NCI-H187 (cell line): ENCODE measurements at regions not wholly inside any gene's neighbourhood (a gene's known extent, or its start where the extent isn't known, plus 50 kb on each side); places are given as distances from the start of the nearest gene placed in this dataset.

Experiments used
- DNase-seq, 2 experiments: peaks; one replicate each; lab custom pipeline; 2025; lab: John Stamatoyannopoulos, UW

DNA sequence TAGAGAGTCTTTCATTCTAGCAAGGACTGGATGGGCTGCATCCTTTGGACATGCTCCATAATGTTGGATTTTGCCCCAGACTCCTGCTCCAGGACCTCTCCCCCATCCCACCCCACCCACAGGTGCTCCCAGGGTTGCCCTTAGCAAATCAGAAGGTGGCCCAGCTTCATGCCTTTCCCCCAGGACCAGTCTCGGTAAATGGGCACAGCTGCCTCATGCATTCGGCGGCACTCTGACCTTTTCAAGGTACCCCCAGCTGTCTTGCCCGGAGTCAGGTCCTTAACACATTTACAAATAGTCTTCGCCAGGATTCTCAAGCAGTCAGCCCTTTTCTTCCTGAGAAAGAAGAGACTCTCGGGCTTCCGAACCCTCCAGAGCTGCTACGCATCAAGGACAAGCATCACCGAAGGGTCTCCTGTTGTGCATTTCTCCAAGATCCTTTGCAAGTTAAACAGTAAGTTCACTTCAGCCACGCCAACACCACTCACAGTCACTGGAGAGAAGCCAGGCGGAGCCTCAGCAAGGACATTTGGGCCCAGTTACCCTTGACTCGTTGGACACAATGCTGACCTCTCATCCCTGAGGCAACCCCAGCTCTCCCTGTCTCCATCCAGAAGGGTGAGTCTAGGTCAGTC is 287.8 kb downstream of the FAM43A start:
- no peak for DNase-seq

DNA sequence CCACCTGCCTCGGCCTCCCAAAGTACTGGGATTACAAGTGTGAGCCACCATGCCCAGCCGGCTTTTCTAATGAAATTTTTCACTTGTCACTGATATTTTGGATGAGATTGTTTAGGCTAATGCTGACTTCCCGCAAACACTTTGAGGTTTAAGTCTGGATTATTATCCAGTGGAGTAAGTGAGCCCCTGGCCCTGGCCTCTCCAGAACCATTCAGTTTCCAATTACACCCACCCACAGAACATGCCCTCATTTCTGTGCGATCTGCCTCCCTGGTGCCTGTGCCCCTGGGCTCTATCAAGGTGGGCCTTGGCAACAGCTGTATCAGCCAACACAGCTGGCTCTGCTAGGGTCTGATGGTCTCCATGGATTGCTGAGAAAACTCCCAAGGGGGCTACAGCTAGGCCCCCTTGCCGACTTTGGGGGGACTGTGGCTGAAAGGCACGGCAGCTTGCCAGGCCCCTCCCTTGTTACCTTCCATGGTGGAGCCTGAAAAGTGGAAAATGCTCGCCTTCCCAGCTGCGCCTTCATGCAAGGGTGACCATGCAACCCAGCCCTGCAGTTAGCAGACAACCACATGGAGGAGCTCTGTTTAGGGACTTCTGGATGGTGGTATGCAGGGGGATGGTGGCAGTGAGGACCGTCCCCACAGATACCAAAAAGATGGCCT is 288.9 kb downstream of the FAM43A start:
- no peak for DNase-seq

DNA sequence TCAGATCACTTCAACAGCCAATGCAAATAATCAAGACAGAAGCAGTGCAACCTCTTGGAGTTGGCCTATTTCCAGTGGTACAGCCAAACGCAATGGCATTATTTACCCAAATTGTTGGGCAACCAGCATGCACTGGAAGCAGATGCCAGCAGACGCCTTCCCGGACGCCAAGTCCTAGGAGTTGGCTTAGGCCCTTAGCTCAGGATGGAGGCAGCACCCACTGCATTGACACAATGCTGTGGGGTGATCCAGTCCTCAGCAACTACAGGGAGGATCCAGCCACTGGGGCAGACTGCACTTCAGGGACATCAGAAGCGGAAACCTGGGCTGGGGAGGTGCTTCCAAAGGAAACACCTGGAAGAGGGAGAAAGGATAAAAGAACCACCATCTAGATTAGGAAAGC is 290.4 kb downstream of the FAM43A start:
- no peak for DNase-seq

DNA sequence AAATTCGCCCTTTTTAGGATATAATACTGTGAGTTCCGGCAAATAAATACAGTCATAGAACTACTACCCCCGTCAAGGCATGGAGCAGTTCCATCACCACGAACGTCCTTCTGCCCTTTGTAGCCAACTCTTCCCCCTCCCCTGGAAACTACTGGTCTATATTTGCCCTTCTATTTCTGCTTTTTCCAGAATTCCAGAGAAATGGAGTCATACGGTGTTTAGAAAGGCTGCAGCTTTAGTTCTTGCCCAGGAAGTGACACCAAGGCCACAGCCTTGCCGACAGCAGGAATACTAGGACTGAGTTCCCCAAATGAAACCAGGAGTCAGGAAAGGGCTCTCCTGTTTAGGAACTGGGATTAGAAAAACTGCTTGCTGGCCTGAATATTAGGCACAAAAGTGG is 291.2 kb downstream of the FAM43A start:
- no peak for DNase-seq

DNA sequence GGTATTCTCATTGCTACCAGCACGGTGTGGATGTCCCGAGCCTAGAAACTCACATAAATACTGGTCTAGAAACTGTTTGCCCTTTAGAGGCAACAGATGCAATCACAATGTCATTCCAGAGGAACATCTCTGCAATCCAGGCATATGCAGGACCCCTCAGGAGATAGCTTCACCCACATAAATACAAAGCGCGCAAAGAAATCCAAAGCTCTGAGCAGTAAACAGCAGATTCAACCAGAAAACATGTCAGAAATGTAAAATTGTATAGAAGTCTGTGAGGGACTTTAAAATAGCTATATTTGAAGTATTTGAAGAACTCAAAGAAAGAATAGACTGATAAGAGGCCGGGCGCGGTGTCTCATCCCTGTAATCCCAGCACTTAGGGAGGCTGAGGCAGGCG is 291.7 kb downstream of the FAM43A start:
- no peak for DNase-seq

DNA sequence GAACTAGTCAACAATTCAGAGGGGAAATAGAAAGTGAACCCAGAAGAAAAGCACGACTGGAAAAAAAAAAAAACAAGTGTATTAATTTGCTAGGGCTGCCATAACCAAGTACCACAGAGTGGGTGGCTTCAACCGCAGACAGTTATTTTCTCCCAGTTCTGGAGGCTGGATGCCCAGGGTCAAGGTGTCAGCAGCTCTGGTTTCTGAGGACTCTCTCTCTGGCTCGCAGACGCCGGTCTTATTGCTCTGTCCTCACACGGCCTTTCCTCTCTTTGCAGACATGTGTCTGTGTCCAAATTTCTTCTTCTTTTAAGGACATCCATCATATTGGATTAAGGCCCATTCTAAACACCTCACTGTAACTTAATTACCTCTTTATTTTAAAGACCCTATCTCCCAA is 291.8 kb downstream of the XXYLT1 start:
- DNase-seq: no peak

DNA sequence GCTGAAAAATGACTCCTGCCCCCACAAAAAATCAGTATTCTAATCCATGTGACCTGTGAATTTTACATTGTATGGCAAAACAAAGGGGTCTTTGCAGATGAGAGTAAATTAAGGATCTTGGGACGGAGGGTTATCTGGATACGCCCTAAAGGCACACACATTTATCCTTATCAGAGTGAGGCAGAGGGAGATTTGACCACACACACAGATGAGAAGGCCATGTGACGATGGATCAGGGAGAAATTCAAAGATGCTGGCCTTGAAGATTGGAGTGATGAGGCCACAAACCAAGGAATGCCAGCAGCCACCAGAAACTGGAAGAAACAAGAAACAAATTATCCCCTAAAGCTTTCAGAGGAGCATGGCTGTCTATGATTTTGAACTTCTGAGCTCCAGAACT is 288.5 kb downstream of the XXYLT1 start:
- DNase-seq: no peak

DNA sequence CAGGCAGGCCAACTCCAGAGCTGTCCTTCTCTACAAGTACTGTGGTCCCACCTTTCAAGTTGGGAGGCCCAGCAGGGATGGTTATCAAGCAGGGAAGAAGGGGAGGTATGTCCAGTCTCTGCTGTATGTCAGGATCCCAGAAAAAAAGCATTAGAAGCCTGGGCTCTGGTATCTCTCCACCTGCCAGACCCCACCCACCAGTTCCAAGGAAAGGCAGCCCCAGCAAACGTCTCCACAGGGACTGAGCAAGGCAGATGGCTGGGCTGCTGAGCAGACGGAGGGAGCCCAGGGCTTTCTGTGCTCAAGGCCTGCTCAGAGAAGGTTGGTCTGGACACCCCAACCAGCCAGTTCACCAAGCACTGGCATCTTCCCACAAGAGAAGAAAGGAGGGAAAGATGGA is 287.8 kb downstream of the XXYLT1 start:
- no peak for DNase-seq

DNA sequence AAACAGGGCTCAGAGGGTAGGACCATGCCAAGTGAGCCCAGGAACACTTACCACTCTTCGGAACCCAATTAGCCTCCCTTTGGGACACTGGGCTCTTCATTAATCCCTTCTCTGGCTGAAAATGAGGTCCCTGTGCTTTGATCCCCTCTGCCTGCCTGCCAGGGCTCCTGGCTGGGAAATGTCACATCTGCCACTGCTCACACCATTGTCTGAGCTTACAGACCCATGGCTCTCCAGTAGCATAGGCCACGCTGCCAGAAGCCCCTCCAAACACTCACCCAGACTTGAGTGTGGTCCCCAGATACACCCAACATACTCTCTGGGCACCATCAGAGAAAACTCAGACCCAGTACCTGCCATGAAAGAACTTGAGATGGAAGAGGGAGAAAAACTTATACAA is 287.3 kb downstream of the XXYLT1 start:
- DNase-seq: no peak

DNA sequence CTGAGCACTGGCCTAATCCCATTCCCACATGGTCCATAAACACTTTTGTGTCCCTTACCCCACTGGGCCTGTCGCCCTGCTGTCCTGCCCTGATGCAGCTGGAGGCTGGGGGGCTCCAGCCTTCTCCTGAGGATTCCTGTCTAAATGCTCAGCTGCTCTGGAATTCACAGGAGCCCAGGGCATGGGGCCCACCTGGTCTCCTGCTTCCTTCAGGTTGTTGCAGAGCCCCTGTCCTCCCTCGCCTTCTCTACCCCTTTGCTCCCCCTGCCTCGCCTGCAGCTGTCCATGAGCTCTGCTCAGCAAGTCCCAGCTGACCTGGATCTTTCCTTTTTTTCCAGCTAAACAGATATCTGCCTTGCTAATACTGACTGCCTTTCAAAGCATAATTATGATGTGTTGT is 286.9 kb downstream of the XXYLT1 start:
- no peak for DNase-seq

DNA sequence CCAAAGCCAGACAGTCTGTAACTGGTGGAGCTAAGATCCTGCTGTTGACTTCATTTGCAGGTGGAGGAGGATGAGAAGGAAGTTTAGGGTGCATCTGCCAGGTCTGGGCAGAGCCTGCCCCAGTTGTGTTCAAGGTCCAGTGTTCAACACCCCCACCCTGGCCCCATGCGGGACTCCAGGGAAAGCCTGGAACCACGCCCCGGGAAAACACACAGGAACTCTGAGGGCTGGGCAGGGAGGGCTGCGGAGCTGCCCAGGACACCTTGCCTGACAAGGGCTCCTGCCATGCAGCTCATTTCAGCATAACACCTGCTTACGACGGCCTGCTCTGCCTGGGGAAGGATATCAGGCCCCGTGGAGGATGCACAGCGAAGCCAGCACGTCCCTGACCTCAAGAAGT is 286.3 kb downstream of the XXYLT1 start:
- DNase-seq: no peak

DNA sequence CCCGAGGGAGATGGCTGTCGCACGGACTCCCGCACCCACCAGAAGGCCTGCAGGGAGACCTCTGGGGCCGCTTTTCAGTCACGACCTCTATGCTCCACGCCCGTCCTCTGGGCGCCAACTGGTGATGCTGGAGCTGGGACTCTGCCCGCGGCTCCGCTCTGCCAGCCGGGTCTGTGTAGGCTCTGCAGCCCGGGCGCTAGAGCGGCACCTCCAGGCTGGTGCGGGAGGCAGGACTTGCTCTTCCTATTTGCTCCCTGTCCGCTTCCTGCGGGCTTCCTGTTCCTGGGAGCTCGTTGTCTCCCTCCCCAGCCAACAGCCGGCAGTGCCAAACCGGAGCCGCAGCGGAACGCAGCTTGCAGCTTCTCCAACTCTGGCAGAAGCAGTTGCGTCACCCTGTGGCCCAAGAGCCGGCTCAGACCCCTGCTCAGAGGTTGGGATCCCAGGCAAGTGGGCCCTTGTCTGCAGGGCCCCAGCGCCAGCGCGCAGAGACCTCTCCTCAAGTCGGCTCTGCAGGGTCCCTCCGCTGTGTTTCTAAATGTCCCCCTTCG is 285.9 kb downstream of the XXYLT1 start:
- DNase-seq: no peak

DNA sequence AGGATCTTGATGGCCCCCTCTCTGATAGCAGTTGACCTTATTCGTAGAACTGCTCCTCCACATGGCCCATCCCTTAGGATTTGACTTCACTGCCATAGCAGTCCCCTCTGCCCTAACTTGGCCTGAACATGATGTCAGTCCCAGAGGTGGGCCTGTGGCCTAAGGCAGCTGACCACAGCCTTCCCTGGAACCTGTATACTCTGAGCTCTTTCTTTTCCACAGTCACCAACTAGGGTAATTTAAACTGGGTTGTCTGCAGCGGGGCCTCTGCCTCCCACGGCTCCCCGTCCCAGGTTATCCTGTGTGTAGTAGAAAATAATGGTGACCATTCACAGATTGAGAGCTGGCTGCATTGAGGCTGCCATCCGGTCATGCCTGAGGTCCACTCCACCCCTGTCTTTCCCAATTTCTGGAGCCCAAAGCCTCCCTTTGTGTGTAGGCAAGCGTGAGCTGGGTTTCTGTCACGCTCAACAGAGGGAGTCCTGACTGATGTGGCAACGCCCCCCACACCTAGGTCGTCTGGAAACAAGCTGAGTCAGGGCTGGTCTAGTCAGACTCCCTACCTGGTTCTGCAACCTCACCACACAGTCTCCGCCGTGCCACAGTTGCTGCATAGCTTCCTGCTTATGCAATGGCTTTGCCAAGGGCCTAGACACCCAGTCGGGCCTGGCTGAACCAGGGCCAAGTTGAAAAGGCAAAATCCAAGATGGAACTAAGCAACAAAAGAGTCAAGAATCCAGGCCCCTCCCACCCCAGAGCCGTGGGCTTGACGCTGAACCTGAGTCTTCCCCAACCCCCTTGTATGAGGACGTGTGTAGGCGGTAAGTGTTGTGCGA is 284.5 kb downstream of the XXYLT1 start:
- no peak for DNase-seq

DNA sequence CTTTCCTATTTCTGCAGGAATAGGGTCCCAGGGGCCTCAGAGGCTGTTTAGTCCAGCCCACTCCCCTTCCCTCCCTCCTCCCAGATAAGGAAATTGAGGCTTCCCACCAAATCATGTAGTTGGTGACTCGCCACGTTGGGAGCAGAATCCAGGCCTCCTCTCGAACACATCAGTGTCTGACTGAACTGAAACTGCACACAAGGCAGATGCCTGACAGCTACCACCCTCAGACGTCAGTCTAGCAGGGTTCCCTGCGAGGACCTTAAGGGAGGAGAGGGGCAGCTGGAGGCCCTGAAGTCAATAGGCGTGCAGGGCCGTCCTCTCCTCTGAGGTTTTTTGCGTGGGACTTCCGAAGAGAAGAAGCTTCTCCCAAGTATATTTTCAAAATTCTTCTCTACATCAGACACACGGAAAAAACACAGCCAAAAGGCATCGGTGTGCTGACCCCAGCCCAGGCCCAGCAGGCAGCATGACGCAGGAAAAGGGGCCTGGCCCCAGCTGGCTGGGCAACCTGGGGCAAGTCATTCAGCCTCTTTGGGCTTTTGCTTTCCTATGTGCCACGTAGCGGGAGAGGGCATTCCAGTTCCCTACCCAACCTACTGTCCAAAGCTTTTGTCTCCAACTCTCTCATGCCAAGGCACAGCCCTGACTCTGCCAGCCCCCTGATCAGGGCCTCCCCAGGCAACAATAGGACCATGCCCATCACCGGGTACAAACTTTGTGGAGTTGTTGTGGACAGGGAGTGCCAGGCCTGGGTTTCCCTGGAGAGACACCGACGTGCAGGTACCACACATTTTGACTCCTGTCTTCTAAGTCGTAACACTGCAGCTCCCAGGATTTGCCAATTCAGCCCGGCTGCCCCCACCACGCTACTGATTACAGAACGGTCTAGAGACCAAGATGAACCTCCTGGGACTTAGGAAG is 283.1 kb downstream of the XXYLT1 start:
- no peak for DNase-seq

DNA sequence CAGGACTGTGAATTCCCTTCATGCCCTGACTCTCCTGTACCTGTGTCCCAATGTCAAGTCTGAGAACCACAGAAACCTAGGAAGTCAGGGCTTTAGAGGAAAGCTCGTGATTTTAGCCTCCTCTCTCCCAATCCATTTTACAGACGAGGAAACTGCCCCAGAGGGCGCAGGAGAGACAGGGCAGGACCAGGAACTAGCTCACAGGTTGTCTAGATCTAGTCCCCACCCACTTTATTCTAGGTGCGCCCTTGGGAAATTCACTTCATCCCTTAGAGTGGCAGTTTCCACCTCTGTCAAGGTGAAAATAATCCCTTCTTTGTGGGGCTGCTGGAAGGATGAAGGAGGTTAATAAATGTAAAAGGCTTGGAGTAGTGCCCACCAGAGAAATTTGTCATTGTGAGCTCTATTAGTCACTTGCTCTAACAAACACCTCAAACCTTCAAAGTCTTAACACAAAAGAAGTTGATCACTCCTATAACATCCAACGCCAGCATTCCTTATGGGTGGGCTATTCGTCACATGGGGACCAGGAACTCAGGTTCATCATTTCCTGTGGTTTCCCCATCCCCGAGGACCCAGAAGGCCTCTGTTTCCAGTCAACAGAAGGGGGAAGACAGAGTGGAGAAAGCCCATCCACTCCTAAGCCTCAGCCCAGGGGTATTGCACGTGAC is 282.3 kb downstream of the XXYLT1 start:
- DNase-seq: no peak

DNA sequence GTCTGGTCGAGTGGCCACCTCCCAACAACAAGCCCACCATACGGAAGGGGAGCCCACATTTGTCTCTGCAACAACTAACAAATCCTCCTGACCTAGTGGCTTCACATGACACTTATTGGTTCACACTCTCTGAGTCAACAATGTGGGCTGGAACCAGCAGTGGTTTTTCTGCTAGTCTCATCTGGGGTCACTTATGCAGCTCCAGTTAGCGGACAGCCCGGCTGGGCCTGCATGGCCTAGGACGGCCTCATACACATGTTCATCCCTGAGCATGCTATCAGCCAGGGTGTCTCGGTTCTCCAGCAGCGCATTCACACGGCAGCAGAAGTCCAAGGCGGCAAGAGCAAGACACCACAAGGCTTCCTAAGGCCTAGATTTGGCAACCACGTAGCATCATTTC is 281.7 kb downstream of the XXYLT1 start:
- DNase-seq: no peak

DNA sequence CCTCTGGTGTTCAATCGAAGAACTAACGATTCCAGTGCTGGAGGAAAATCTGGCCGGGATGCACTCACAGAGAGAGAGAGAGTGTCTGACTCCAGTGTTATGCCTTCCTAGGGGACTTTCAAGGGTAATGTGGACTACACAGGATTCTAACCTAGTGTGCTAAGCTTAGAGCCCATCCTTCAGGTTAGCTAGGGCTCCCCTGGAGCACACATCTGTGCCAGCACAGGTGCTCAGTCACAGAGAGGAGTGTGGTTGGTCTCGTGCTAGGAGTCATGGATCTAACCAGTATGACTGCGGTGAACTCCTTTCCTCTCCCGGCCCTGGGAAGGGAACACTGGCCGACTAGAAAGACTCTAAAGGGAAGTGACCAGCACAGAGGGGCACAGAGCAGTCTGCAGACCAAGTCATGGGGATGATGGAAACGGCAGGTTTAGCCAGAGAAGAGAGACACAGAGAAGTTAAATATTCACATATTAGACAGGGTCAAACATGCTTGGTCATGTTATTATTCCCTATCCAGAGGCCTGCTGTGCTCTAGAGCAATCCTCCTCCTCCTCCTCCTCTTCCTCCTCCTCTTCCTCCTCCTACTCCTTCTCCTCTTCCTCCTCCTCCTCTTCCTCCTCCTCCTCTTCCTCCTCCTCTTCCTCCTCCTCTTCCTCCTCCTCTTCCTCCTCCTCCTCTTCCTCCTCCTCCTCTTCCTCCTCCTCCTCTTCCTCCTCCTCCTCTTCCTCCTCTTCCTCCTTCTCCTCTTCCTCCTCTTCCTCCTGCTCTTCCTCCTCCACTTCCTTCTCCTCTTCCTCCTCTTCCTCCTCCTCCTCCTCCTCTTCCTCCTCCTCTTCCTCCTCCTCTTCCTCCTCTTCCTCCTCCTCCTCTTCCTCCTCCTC is 280.3 kb downstream of the XXYLT1 start:
- DNase-seq: no peak

DNA sequence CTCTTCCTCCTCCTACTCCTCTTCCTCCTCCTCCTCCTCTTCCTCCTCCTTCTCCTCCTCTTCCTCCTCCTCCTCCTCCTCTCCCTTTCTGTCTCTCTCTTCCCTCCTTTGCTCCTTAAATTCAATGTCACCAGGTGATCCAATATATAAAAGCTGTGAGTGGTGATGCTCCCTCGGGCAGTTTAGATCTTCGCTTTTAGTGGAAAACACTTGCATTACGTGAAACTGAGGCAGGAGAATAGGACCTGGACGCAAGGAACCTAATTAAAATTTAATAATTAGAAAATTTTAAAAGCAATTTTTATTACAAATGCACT is 279.7 kb downstream of the XXYLT1 start:
- no peak for DNase-seq

DNA sequence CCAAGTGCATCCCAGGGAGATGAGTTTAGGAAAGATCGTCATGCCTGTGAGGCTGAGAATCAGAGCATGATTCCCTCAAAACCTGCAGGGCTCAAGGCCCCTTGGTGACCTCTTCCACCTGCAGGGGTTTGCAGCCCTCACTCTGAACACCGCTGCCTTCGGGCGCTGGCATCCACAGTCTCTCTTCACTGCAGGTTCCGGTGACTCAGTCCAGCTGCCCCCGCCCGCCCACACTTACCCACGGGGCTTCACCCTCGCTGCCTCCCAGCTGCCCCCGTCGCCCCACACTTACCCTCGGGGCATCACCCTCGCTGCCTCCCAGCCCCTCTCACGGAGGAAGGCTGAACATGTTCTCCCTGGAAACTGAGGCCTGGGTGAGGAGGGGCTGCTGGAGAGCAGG is 277.1 kb downstream of the XXYLT1 start:
- DNase-seq: no peak

DNA sequence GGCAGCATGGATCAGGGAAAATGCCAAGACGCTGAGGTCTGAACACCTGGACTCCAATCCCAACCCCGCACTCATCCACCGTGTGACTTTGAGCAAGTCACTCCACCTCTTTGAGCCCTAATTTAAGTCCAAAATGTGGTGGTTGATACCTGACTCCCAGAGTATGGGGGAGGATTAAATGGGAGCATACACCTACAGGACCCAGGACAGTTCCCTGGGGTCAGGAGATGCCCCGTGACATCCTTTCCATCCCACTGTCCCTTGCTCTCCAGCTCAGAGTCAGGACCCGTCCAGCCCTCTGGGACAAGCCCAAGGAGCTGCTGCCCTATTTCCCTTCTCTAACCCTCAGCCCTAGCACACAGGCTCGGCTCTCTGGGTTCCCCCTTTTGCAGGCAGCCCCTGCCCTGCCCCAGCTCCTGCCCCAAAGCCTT is 276.4 kb downstream of the XXYLT1 start:
- no peak for DNase-seq
